ENCODE measurements at regions not wholly inside any gene's neighbourhood (a gene's known extent, or its start where the extent isn't known, plus 50 kb on each side); places are given as distances from the start of the nearest gene placed in this dataset.
A peak's percentile ranks its signal among the peaks of the same experiment; 100 is the strongest.

DNA sequence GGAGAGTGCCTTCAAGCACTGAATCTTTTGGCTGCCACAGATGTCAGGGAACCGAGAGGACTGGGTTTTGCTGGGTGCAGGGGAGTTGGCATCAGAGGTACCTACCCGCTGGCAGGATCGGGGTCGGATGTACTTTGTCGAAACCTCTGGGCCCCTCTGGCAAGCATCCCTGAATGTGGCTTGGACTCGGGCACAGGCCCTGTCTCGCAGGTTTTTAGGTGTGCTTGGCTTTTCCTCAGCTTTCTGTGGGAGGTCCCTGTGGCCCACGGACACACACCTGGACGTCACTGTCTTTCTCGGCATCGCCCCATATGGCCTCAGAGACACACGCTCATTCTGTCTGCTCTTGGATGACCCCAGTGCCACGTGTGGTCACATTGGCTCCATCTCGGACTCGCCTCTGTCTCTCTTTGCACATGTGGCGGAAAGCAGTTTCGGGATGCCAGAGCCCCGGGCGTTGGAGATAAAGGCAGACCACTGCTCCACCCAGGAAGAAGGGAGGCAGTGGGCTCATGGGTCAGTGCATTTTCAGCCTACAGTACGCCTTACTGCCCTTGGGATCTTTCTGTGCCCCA is 769.6 kb upstream of the ALG10B start:
- DNase-seq (ENCODE audit: extremely low read depth in 1 of 4, low spot score in 3 of 4), result no peak
- Histone ChIP-seq H3K9me1 (ENCODE audit: control insufficient read depth, insufficient read depth, low read length) (no peaks in the 10 kb centered on the region), H3K4me3 (no peak overlapping the region; the same call in 1 of the 2 replicates), H4K20me1 (replicated peaks; ENCODE audit: control insufficient read depth, insufficient read depth, low read length) (no peaks in the 10 kb centered on the region), H3K79me2 (ENCODE audit: control insufficient read depth, insufficient read depth, low read length) (no peaks in the 10 kb centered on the region), H3K4me1 (replicated peaks in 1 of 2; ENCODE audit: control insufficient read depth in 2 of 2, insufficient read depth in 2 of 2, low read length in 2 of 2) (peaks cover 0 to 3% of the 10 kb centered on the region in 2 experiments; a peak in 2 of 5 replicates), H3K4me2 (ENCODE audit: insufficient read depth, low read length) (peak overlapping the region; percentile 69), H3K27me3 (ENCODE audit: control insufficient read depth in 2 of 2, insufficient read depth in 2 of 2, low read length in 2 of 2) (no peaks in the 10 kb centered on the region), H2AFZ (ENCODE audit: low read depth, low read length) (peak overlapping the region; percentile 70; the same call in 1 of the 2 replicates), H3K9ac (ENCODE audit: insufficient read depth in 1 of 2, low read depth in 2 of 2, low read length in 2 of 2) (no peak overlapping the region), H3K27ac (ENCODE audit: extremely low read depth, low read depth, low read length) (no peak overlapping the region), H3K36me3 (ENCODE audit: control insufficient read depth, insufficient read depth, low read length) (no peaks in the 10 kb centered on the region), H3K9me3 (replicated peaks; ENCODE audit: control insufficient read depth, insufficient read depth, low read depth, low read length) (no peaks in the 10 kb centered on the region)
- no peak for ATAC-seq
- CTCF ChIA-PET (ENCODE audit: low intra/inter-chr PET ratio), result no interaction called here
- BruUV-seq (replicated peaks), result no TSS peak
- intact Hi-C loops (cut with micrococcal nuclease), result no loop called here
- FAIRE-seq, result no peak
- TF ChIP-seq ZNF12 (CRISPR knock-in tag; IDR thresholded peaks at IDR 0.05) (no peak), TCFL5 (CRISPR knock-in tag; conservative IDR thresholded peaks at IDR 0.05) (no peak), ATF1 (CRISPR knock-in tag; IDR thresholded peaks at IDR 0.05) (no peak), ATF1 (tag; IDR thresholded peaks at IDR 0.05) (no peak), DDX20 (tag; IDR thresholded peaks at IDR 0.05; ENCODE audit: low read depth) (no peak), KLF6 (CRISPR knock-in tag; IDR thresholded peaks at IDR 0.05; ENCODE audit: borderline replicate concordance) (no peak), ZNF830 (CRISPR knock-in tag; IDR thresholded peaks at IDR 0.05) (no peak), KLF16 (IDR thresholded peaks at IDR 0.05) (no peak), SLC30A9 (CRISPR knock-in tag; IDR thresholded peaks at IDR 0.05) (no peak), ZNF696 (CRISPR knock-in tag; conservative IDR thresholded peaks at IDR 0.05) (no peak), BRD4 (IDR thresholded peaks at IDR 0.05) (no peak), NFE2 (IDR thresholded peaks at IDR 0.05; ENCODE audit: low read depth) (no peak), SAFB (IDR thresholded peaks at IDR 0.05; ENCODE audit: borderline replicate concordance, low read depth, low read length) (no peak), ELF2 (CRISPR knock-in tag; IDR thresholded peaks at IDR 0.05) (no peak), CBX3 (IDR thresholded peaks at IDR 0.05; ENCODE audit: borderline replicate concordance in 1 of 2, low read length in 2 of 2) (no peak), SIX5 (IDR thresholded peaks at IDR 0.05; ENCODE audit: borderline replicate concordance in 1 of 2, insufficient read depth in 1 of 2, low read depth in 1 of 2, low read length in 2 of 2) (no peak)
- TF ChIP-seq, protein P1, sequence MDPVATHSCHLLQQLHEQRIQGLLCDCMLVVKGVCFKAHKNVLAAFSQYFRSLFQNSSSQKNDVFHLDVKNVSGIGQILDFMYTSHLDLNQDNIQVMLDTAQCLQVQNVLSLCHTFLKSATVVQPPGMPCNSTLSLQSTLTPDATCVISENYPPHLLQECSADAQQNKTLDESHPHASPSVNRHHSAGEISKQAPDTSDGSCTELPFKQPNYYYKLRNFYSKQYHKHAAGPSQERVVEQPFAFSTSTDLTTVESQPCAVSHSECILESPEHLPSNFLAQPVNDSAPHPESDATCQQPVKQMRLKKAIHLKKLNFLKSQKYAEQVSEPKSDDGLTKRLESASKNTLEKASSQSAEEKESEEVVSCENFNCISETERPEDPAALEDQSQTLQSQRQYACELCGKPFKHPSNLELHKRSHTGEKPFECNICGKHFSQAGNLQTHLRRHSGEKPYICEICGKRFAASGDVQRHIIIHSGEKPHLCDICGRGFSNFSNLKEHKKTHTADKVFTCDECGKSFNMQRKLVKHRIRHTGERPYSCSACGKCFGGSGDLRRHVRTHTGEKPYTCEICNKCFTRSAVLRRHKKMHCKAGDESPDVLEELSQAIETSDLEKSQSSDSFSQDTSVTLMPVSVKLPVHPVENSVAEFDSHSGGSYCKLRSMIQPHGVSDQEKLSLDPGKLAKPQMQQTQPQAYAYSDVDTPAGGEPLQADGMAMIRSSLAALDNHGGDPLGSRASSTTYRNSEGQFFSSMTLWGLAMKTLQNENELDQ (CRISPR knock-in tag; IDR thresholded peaks at IDR 0.05; ENCODE audit: borderline replicate concordance), result no peak
- TF ChIP-seq, protein P2, sequence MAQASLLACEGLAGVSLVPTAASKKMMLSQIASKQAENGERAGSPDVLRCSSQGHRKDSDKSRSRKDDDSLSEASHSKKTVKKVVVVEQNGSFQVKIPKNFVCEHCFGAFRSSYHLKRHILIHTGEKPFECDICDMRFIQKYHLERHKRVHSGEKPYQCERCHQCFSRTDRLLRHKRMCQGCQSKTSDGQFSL (CRISPR knock-in tag; IDR thresholded peaks at IDR 0.05), result no peak
- TF ChIP-seq, protein P2 (tag; IDR thresholded peaks at IDR 0.05), result no peak
- TF ChIP-seq, protein P3, sequence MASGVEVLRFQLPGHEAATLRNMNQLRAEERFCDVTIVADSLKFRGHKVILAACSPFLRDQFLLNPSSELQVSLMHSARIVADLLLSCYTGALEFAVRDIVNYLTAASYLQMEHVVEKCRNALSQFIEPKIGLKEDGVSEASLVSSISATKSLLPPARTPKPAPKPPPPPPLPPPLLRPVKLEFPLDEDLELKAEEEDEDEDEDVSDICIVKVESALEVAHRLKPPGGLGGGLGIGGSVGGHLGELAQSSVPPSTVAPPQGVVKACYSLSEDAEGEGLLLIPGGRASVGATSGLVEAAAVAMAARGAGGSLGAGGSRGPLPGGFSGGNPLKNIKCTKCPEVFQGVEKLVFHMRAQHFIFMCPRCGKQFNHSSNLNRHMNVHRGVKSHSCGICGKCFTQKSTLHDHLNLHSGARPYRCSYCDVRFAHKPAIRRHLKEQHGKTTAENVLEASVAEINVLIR (CRISPR knock-in tag; IDR thresholded peaks at IDR 0.05), result no peak
- POLR2A ChIA-PET, result no interaction called here
- 3% methylated on average over 18 of the region's 20 CpGs for WGBS (ENCODE audit: insufficient coverage, low coverage, missing lambda C conversion rate)
- in situ Hi-C loops (cut with MboI), result no loop called here
